ENCODE measurements at regions not wholly inside any gene's neighbourhood (a gene's known extent, or its start where the extent isn't known, plus 50 kb on each side); places are given as distances from the start of the nearest gene placed in this dataset.

GRCh38 chr13:109897988-109898624 lies 111.7 kb upstream of the IRS2 start:
- no peak for DNase-seq (ENCODE audit: extremely low read depth, low read depth)

GRCh38 chr13:109892101-109892500 lies 105.7 kb upstream of the IRS2 start:
- no peak for DNase-seq (ENCODE audit: extremely low read depth, low read depth)

DNA sequence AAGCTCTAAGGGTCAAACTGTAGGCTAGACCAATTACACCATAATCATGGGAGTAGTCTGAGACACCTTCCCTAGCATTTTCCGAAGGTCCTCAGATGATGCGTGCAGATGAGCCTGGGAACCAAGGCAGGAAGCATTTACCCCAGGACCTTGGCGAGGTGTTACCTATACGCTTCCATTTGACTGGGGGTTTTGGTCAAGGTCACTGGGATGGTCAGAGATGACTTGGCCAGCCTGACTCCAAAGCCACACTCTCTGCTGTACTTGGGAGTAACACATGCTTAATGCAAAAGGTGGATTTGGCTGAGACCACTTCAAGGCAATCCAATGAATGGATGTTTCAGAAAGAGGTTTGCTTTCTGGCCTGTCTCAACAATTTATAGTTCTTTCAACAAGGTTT lies 98.9 kb upstream of the IRS2 start:
- no peak for DNase-seq (ENCODE audit: extremely low read depth, low read depth)

DNA sequence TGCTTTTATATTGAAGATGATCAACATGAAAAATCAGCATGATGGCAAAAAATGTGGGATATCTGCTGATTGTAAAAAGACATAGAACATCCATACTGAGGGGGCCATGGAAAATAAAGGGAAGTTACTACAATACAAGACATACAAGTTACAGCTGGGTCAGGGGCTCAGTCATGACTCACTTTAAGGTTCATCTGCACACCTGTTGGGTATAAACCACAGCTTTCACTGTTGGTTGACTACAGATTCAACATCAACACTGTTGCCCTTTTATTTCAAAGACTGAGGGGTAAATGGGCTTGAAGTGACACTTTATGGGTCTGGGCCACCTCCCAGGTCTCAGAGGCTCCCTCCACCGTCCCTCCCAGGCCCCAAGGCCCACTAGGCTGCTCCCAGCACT lies 98.1 kb upstream of the IRS2 start:
- no peak for DNase-seq (ENCODE audit: extremely low read depth, low read depth)

DNA sequence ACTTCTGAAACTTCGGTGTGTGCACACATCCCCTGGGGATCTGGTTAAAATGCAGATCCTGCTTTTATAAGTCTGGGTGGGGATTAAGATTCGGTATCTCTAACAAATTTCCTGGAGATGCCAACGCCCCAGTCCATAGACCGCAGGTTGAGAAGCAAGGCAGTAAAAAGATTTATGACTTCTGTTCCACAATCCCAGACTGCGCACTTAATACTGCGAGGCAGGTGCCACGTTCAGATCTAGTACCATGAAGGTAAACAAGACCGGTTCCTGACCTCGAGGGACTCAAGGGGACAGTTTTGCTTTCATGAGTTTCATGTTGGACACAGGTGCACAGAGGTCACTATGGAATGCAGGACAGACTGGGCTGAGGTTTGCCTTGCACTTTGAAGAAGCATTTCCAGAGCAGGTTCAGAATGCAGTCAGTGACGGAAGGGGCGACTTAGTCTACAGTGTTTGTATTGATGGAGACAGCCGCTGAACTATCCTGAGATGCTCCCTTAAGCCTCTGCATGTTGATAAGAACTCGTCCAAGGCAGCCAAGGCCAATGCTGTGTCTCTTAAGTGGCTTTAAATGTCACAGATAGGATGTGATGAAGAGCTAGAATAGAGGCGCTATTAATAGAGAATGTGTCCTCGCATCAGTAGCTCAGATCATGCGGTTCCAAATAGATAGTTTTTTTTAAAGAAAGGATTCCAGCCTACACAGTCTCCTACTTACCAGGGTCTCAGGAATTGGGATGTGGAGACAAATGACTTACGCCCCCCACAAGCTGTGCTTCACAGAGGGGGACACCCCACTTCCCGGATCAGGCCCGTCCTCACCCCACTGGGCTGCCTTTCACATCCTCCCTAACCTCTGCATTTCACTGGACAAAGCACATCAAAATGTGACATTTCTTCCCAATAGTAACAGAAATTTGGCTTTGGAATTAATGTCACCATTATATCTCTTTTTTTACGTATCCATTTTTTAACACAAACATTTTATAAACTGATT lies 97.1 kb upstream of the IRS2 start:
- DNase-seq (ENCODE audit: extremely low read depth, low read depth): no peak

GRCh38 chr13:109881961-109882558 lies 95.7 kb upstream of the IRS2 start:
- no peak for DNase-seq (ENCODE audit: extremely low read depth, low read depth)

GRCh38 chr13:109881347-109881725 lies 95.0 kb upstream of the IRS2 start:
- no peak for DNase-seq (ENCODE audit: extremely low read depth, low read depth)

GRCh38 chr13:109880371-109881346 lies 94.3 kb upstream of the IRS2 start:
- DNase-seq (ENCODE audit: extremely low read depth, low read depth): no peak

- DNase-seq (ENCODE audit: extremely low read depth, low read depth): no peak
These were observed 93.0 kb upstream of the IRS2 start for GRCh38 chr13:109879338-109879737.

- DNase-seq (ENCODE audit: extremely low read depth, low read depth): no peak
These were observed 91.4 kb upstream of the IRS2 start for GRCh38 chr13:109877809-109878208.

- no peak for DNase-seq (ENCODE audit: extremely low read depth, low read depth)
These were observed 89.4 kb upstream of the IRS2 start for GRCh38 chr13:109875746-109876145.

DNA sequence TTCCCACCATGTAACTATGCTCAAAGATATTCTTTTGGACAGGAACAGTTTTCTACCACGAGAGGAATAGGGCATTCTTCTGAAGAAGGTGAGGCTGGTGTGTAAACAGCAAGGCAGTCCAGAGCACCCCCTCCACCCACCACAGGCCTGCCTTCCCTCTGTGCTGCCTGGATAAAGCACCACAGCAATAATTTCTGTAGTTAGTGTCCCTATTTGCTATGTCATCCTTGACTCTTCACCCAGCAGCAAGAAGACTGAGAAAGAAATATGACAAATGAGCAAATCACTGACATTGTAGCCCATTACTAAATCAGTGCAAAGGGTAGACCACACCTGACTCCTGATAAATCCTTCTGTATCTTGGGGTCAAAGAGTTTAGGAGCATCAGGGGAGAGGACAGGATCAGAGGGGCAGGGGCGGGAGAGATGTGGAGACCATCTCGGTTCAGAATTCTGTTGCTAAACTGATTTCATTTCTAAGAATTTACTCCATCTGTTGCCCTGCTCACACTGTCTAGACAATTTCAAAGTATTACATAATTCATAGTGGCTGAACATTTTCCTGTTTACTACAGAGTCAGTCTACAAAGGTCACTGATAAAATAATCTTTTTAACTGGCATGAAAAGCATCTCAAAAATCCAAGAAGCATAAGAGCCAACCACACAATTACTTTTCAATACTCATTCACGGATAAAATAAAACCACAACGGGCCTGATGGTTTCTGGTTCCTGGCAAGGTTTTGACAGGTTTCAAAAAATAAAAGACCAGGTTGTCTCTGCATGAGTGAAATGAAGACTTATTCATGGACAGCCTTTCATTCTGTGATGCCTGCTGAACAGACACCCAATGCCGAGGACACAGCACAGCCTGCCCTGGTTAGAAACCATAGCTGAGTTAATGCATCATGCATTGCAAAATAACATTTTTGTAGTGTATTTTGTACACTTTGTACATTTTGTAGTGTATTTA lies 88.4 kb upstream of the IRS2 start:
- DNase-seq (ENCODE audit: extremely low read depth, low read depth): no peak

GRCh38 chr13:109873351-109874123 lies 87.2 kb upstream of the IRS2 start:
- no peak for DNase-seq (ENCODE audit: extremely low read depth, low read depth)

DNA sequence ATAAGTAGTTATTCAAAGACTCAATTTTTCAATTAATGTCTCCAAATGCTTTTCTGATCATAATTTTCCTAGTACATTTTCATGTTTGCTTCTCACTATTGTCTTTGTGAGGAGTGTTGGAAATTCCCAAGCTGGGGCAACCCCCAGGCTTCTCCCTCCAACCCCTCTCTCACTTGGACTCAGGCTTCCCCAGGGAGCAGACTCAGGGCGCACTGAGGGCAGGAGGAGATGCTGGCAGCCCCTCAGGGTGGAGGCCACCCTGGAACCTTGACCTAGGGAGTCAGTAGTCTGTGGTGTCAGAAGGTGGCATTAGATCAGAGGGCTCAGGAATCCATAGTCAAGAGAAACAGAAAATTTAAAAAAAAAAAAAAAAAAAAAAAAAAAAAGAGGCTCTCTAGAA lies 86.5 kb upstream of the IRS2 start:
- no peak for DNase-seq (ENCODE audit: extremely low read depth, low read depth)

DNA sequence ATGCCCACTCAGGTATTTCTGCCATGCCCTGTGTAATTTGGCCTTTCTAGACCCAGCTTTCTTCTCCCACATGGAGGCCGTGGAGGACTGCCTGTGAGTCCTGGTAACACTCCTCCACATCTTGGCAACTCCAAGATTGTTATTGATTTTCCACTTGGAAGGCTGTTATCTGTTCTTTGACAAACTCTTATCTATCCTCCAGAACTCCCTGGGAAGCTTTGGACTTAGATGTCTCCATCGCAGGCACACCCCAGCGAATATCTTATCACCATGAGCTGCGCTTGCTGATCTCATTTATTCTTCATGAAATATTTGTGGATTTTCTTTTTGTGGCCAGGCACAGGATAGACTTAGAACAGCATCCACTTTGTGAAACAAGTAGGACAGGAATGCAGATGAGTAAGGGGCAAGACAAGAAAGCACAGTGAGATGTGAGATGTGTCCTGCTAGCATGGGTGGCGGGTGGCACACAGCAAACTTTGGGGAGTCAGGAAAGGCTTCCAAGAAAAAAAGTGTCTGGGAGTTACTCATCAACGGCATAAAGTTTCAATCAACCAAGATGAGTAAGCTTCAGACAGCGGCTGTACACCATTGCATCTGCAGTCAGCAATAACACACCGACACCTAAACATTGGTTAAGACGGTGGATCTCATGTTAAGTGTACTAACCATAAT lies 84.5 kb upstream of the IRS2 start:
- no peak for DNase-seq (ENCODE audit: extremely low read depth, low read depth)

- no peak for DNase-seq (ENCODE audit: extremely low read depth, low read depth)
These were observed 83.9 kb upstream of the IRS2 start for GRCh38 chr13:109870274-109870673.

- DNase-seq (ENCODE audit: extremely low read depth, low read depth): peak; percentile 19
These were observed 83.2 kb upstream of the IRS2 start for GRCh38 chr13:109869312-109870237.
